ENCODE measurements at regions not wholly inside any gene's neighbourhood (a gene's known extent, or its start where the extent isn't known, plus 50 kb on each side); places are given as distances from the start of the nearest gene placed in this dataset.

- TF ChIP-seq POLR2AphosphoS5 (IDR thresholded peaks at IDR 0.05; ENCODE audit: low read depth, low read length), result no peak
- TF ChIP-seq TAF1 (IDR thresholded peaks at IDR 0.05; ENCODE audit: borderline replicate concordance, insufficient read depth, low read length), result no peak
Measured at GRCh38 chr4:151824656-151825055, 63.8 kb upstream of the GATB start.

Measured in PFSK-1 (cell line).